ENCODE measurements at regions not wholly inside any gene's neighbourhood (a gene's known extent, or its start where the extent isn't known, plus 50 kb on each side); places are given as distances from the start of the nearest gene placed in this dataset.

- H3K27ac ChIP-seq, result no peak overlapping the region
- no peak for DNase-seq
- intact Hi-C loops (cut with DNase I), result no loop called here
- H3K4me3 ChIP-seq, result no peak overlapping the region
- no peaks in the 10 kb centered on the region for H3K36me3 ChIP-seq
- no peaks in the 10 kb centered on the region for H3K27me3 ChIP-seq
- H3K4me1 ChIP-seq (ENCODE audit: insufficient read depth), result no peaks in the 10 kb centered on the region
- 90 to 95% (median 91%) methylated on average over 2 of the region's 2 CpGs for WGBS, 3 donors
- no peaks in the 10 kb centered on the region for H3K9me3 ChIP-seq
- TF ChIP-seq EP300 (IDR thresholded peaks at IDR 0.05) (no peak), POLR2A (IDR thresholded peaks at IDR 0.05) (no peak), CTCF (IDR thresholded peaks at IDR 0.05) (no peak)
Observed at GRCh38 chr1:83682132-83682531, 316.8 kb downstream of the TTLL7 start.

GRCh38 chr1:83676106-83676505 is 322.8 kb downstream of the TTLL7 start:
- no peak for TF ChIP-seq CTCF (IDR thresholded peaks at IDR 0.05)
- TF ChIP-seq EP300 (IDR thresholded peaks at IDR 0.05), result no peak
- no peak for TF ChIP-seq POLR2A (IDR thresholded peaks at IDR 0.05)
- DNase-seq, result no peak
- intact Hi-C loops (cut with DNase I), result no loop called here
- Histone ChIP-seq H3K4me1 (ENCODE audit: insufficient read depth) (no peaks in the 10 kb centered on the region), H3K36me3 (no peaks in the 10 kb centered on the region), H3K27me3 (no peaks in the 10 kb centered on the region), H3K4me3 (no peak overlapping the region), H3K27ac (no peak overlapping the region), H3K9me3 (no peaks in the 10 kb centered on the region)
- WGBS, 3 donors, result 88 to 92% (median 91%) methylated on average over 3 of the region's 3 CpGs

GRCh38 chr1:83673312-83673711 is 325.6 kb downstream of the TTLL7 start:
- WGBS, 3 donors, result 11 to 24% (median 11%) methylated on average over 1 of the region's 1 CpG
- no peak overlapping the region for H3K27ac ChIP-seq
- H3K36me3 ChIP-seq, result no peaks in the 10 kb centered on the region
- DNase-seq, result no peak
- TF ChIP-seq CTCF (IDR thresholded peaks at IDR 0.05) (no peak), POLR2A (IDR thresholded peaks at IDR 0.05) (no peak), EP300 (IDR thresholded peaks at IDR 0.05) (no peak)
- no peaks in the 10 kb centered on the region for H3K9me3 ChIP-seq
- no peak overlapping the region for H3K4me3 ChIP-seq
- intact Hi-C loops (cut with DNase I), result no loop called here
- no peaks in the 10 kb centered on the region for H3K4me1 ChIP-seq (ENCODE audit: insufficient read depth)
- H3K27me3 ChIP-seq, result no peaks in the 10 kb centered on the region

- intact Hi-C loops (cut with DNase I), result no loop called here
- no peak overlapping the region for H3K4me3 ChIP-seq
Observed at GRCh38 chr1:83671586-83671985, 327.3 kb downstream of the TTLL7 start.

More at GRCh38 chr1:83671586-83671985, 327.3 kb downstream of the TTLL7 start:
- Histone ChIP-seq H3K4me1 (ENCODE audit: insufficient read depth) (no peaks in the 10 kb centered on the region), H3K27me3 (no peaks in the 10 kb centered on the region), H3K9me3 (no peaks in the 10 kb centered on the region), H3K27ac (no peak overlapping the region), H3K36me3 (no peaks in the 10 kb centered on the region)
- DNase-seq, result no peak
- no peak for TF ChIP-seq EP300 (IDR thresholded peaks at IDR 0.05)
- no peak for TF ChIP-seq CTCF (IDR thresholded peaks at IDR 0.05)
- no peak for TF ChIP-seq POLR2A (IDR thresholded peaks at IDR 0.05)
